Fibroblast of the aortic adventitia (primary cell): ENCODE measurements at regions not wholly inside any gene's neighbourhood (a gene's known extent, or its start where the extent isn't known, plus 50 kb on each side); places are given as distances from the start of the nearest gene placed in this dataset.

Source experiments
- DNase-seq: peaks from one replicate; pipeline ENCODE4 v3.0.0-alpha.2; 2010; ENCODE audit warnings: low read depth
- H3K4me3 ChIP-seq: 2 replicates; pipeline ENCODE4 v1.5.1; 2011; ENCODE audit warnings: low read depth, mild to moderate bottlenecking, control low read depth, low read length, moderate library complexity
- TF ChIP-seq, protein P1 (sequence below): IDR thresholded peaks from 2 replicates; pipeline ENCODE4 v1.5.1; 2011; ENCODE audit warnings: mild to moderate bottlenecking, low read length, control low read depth, inconsistent platforms; ENCODE audit not compliant: insufficient read depth

DNA sequence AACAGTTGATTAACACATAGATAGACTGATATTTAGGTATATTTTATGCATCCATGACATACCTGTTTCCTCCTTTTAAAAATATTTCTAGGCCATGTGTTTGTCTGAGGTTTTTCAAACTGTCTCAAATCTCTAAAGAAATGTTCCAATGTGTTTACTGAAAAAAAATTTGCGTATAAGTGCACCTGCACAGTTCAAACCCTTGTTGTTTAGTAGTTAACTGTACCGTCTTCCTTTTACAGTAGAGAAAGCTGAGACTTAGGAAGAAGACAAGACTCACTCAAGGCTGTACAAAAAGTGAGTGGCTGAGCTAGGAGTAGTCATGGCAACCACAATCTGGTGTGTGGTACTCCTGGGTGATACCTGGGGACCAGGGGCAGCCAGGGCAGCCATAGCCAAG is 934.6 kb downstream of the VRK1 start:
- TF ChIP-seq, protein P1, sequence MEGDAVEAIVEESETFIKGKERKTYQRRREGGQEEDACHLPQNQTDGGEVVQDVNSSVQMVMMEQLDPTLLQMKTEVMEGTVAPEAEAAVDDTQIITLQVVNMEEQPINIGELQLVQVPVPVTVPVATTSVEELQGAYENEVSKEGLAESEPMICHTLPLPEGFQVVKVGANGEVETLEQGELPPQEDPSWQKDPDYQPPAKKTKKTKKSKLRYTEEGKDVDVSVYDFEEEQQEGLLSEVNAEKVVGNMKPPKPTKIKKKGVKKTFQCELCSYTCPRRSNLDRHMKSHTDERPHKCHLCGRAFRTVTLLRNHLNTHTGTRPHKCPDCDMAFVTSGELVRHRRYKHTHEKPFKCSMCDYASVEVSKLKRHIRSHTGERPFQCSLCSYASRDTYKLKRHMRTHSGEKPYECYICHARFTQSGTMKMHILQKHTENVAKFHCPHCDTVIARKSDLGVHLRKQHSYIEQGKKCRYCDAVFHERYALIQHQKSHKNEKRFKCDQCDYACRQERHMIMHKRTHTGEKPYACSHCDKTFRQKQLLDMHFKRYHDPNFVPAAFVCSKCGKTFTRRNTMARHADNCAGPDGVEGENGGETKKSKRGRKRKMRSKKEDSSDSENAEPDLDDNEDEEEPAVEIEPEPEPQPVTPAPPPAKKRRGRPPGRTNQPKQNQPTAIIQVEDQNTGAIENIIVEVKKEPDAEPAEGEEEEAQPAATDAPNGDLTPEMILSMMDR, result no peak
- no peak overlapping the region for H3K4me3 ChIP-seq
- DNase-seq, result no peak

DNA sequence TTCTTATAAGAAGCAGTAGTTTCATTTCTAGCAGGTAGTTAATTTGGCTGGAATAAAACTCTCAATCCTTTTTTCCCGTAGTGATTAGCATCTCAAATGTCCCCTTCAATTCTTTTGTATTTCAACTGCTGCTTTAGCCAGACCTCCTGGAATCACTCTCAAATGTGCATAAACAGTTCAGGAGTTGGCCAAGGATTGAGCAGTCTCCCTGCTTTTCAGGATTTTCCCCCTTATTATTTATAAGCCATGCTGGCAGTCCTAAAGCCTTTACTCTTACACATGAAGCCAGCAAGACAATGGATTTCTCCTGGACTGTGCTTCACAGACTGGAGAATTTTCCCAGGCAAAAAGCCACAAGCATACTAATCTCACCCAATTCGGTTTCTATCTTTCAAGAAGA is 950.1 kb downstream of the VRK1 start:
- TF ChIP-seq, protein P1, result no peak
- no peak for DNase-seq
- no peak overlapping the region for H3K4me3 ChIP-seq

DNA sequence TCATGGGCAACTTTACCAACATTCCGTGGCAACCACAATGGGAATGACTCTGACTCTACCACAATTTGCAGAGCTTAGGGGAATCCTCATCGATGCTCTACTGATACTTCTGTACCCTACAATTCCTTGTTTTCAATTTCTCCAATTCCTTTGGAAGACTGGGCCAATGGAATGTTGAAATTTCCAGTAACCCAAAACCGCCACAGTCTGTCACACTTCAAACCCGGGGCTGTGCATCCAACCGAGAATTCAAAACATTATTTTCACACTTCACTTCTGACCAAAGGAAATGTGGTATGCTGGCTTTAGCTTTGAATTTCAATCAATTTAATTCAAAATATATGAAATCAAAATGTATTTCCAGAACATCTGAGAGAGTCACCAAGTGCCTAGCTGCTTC is 951.4 kb downstream of the VRK1 start:
- TF ChIP-seq, protein P1, result no peak
- DNase-seq, result no peak
- H3K4me3 ChIP-seq, result no peak overlapping the region

DNA sequence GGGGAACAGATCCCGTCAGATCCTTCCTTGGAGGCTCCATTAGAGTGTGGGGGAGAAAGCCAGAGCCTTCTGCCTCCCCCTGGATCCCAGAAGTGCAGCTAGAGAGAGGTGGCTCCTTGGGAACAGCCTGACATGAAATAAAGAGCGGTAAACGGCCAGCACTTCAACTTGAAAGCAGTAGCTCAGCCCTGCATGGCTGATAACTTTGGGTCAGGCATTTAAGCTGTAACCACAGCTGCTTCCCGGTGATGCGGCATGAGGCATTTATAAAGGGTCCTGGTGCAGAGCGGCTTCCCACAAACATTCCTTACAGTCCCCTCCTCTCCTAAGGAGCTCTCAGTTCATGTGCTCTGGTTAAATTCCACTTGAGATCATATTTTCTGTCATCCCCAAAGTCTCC is 960.3 kb downstream of the VRK1 start:
- TF ChIP-seq, protein P1, result no peak
- H3K4me3 ChIP-seq, result no peak overlapping the region
- no peak for DNase-seq

DNA sequence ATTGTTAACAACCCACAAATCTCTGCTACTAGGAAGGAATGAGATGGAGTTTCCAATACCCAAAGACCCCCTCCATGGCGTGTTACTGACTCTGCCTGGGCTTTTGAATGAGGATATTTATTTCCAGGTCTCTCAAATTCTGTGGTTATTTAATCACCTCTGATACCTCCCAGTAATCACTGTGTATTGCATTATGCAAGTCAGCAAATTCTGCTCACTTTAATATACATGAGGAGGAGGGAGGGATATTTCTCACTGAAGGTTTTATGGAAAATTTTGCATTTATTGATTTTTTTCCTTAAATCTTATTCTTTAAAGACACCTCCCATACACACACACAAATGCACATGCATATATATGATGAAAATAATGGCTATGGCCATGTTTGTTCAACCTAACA is 962.9 kb downstream of the VRK1 start:
- DNase-seq, result no peak
- H3K4me3 ChIP-seq, result no peak overlapping the region
- TF ChIP-seq, protein P1, result no peak

DNA sequence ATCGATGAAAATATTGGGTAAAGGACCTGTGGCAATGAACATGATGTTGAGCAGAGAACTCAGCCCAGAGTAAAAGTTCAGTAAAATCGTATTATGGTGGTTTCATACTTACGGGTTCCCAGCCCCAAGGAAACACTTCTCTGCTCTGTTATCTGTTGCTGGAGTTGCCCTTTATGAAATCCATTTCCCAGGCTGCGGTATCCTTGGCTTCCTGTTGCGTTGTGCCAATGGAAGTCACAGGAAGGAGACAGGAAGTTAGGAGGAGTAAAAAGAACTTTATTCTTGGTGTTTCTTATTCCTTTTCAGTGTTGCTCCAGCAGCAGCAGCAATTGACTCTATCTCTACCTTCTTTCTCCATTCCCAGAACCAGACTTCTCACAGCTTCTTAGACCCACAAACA is 965.2 kb downstream of the VRK1 start:
- no peak for DNase-seq
- TF ChIP-seq, protein P1, result no peak
- H3K4me3 ChIP-seq, result no peak overlapping the region

DNA sequence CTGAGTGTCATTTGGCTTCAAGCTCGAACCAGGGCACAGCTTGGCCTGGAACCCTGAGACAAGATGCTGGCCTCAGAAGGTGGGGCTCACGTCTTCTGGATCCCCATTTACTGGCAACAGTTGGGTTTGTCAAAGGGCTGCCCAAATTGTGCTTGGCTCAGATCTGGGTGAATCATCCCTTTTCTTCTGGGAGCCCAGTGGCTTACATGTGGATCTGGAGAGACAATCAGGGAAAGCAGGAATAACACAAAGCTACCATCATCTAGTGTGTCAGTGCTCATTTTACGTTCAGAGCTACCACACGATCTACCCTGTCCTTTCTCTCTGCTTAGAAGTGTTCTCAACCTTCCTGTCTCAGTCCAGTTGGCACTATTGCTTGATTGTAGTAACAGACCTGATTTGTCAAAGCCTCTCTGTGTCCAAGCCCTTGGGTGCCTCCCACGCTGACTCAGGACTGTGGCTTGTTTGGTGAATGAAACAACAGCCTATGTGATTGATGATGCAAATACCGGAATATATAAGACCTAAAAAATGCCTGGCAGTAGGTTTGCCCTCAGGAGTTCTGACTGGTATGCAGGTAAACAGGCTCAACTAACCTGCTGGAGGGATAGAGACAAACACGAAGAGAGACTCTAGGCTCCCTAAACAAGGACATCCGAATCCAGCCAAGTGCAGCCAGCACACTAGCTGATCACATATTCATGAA is 974.3 kb downstream of the VRK1 start:
- H3K4me3 ChIP-seq, result no peak overlapping the region
- DNase-seq, result peak; percentile 35
- TF ChIP-seq, protein P1, result no peak
